IPS DF 4.7 (cell line): ENCODE measurements at regions not wholly inside any gene's neighbourhood (a gene's known extent, or its start where the extent isn't known, plus 50 kb on each side); places are given as distances from the start of the nearest gene placed in this dataset.

Source experiments
- DNase-seq: peaks from one replicate; pipeline ENCODE4 v3.0.0-alpha.2; 2013; ENCODE audit warnings: low spot score; ENCODE audit errors: extremely low read depth

- DNase-seq = no peak
Measured at GRCh38 chr13:89550938-89551337, 1796.5 kb upstream of the MIR17HG start.

- no peak for DNase-seq
Measured at GRCh38 chr13:89554801-89555200, 1792.7 kb upstream of the MIR17HG start.

- no peak for DNase-seq
Measured at GRCh38 chr13:89565476-89566100, 1781.9 kb upstream of the MIR17HG start.

- DNase-seq = no peak
Measured at GRCh38 chr13:89567025-89567424, 1780.5 kb upstream of the MIR17HG start.

GRCh38 chr13:89568276-89568675 lies 1779.2 kb upstream of the MIR17HG start:
- no peak for DNase-seq

GRCh38 chr13:89568746-89569145 lies 1778.7 kb upstream of the MIR17HG start:
- DNase-seq = no peak

- no peak for DNase-seq
Measured at GRCh38 chr13:89571676-89572075, 1775.8 kb upstream of the MIR17HG start.

- DNase-seq = no peak
Measured at GRCh38 chr13:89574077-89574476, 1773.4 kb upstream of the MIR17HG start.

GRCh38 chr13:89577301-89577700 lies 1770.2 kb upstream of the MIR17HG start:
- DNase-seq = no peak

- no peak for DNase-seq
Measured at GRCh38 chr13:89584058-89584620, 1763.3 kb upstream of the MIR17HG start.

- no peak for DNase-seq
Measured at GRCh38 chr13:89602655-89603054, 1744.8 kb upstream of the MIR17HG start.

- no peak for DNase-seq
Measured at GRCh38 chr13:89603187-89603586, 1744.3 kb upstream of the MIR17HG start.

GRCh38 chr13:89609318-89609717 lies 1738.2 kb upstream of the MIR17HG start:
- no peak for DNase-seq

GRCh38 chr13:89610331-89610730 lies 1737.2 kb upstream of the MIR17HG start:
- no peak for DNase-seq

GRCh38 chr13:89610881-89611280 lies 1736.6 kb upstream of the MIR17HG start:
- DNase-seq = no peak

- DNase-seq = no peak
Measured at GRCh38 chr13:89627996-89628395, 1719.5 kb upstream of the MIR17HG start.

GRCh38 chr13:89628567-89628966 lies 1718.9 kb upstream of the MIR17HG start:
- DNase-seq = no peak

GRCh38 chr13:89650226-89650625 lies 1697.3 kb upstream of the MIR17HG start:
- DNase-seq = no peak

GRCh38 chr13:89660752-89661151 lies 1686.7 kb upstream of the MIR17HG start:
- no peak for DNase-seq

GRCh38 chr13:89673789-89674311 lies 1673.6 kb upstream of the MIR17HG start:
- DNase-seq = no peak

- no peak for DNase-seq
Measured at GRCh38 chr13:89678466-89679121, 1668.9 kb upstream of the MIR17HG start.

GRCh38 chr13:89684896-89685295 lies 1662.6 kb upstream of the MIR17HG start:
- no peak for DNase-seq

GRCh38 chr13:89686171-89686570 lies 1661.3 kb upstream of the MIR17HG start:
- DNase-seq = no peak
